ENCODE measurements at regions not wholly inside any gene's neighbourhood (a gene's known extent, or its start where the extent isn't known, plus 50 kb on each side); places are given as distances from the start of the nearest gene placed in this dataset.

DNA sequence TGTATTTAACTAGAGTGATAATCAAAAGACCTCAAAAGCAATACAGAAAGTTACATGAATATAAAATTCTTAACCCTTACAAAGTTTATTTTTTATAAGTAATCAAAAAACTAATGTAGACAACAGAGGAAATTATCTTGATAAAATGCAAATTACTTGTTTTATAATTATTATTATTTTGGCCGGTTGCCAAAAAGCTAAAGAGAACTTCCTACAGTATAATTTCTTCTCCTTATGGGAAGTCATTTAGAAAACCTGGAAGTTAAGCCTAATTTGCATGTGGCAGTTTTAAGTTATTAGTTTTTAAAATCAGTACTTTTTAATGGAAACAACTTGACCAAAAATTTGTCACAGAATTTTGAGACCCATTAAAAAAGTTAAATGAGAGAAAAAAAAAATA lies 621.3 kb upstream of the PCDH10 start:
- TF ChIP-seq, protein P1, sequence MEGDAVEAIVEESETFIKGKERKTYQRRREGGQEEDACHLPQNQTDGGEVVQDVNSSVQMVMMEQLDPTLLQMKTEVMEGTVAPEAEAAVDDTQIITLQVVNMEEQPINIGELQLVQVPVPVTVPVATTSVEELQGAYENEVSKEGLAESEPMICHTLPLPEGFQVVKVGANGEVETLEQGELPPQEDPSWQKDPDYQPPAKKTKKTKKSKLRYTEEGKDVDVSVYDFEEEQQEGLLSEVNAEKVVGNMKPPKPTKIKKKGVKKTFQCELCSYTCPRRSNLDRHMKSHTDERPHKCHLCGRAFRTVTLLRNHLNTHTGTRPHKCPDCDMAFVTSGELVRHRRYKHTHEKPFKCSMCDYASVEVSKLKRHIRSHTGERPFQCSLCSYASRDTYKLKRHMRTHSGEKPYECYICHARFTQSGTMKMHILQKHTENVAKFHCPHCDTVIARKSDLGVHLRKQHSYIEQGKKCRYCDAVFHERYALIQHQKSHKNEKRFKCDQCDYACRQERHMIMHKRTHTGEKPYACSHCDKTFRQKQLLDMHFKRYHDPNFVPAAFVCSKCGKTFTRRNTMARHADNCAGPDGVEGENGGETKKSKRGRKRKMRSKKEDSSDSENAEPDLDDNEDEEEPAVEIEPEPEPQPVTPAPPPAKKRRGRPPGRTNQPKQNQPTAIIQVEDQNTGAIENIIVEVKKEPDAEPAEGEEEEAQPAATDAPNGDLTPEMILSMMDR (conservative IDR thresholded peaks at IDR 0.05; ENCODE audit: low read length): no peak
- TF ChIP-seq EZH2phosphoT487 (IDR thresholded peaks at IDR 0.05; ENCODE audit: borderline replicate concordance): no peak

All from Loucy (cell line).